GM12801 (cell line): ENCODE measurements at regions not wholly inside any gene's neighbourhood (a gene's known extent, or its start where the extent isn't known, plus 50 kb on each side); places are given as distances from the start of the nearest gene placed in this dataset.

Experiments
- CTCF ChIP-seq: IDR thresholded peaks from one replicate; pipeline ENCODE4 v1.5.1; 2011; ENCODE audit warnings: control low read depth; ENCODE audit not compliant: insufficient read length; ENCODE audit errors: extremely low read depth

- no peak for TF ChIP-seq CTCF
These were observed 89.3 kb upstream of the KLF3 start for GRCh38 chr4:38574559-38575333.

GRCh38 chr4:38576767-38577166 is 87.2 kb upstream of the KLF3 start:
- TF ChIP-seq CTCF: no peak

GRCh38 chr4:38577462-38577861 is 86.5 kb upstream of the KLF3 start:
- no peak for TF ChIP-seq CTCF

- TF ChIP-seq CTCF: no peak
These were observed 82.4 kb upstream of the KLF3 start for GRCh38 chr4:38581426-38582106.

- TF ChIP-seq CTCF: no peak
These were observed 81.6 kb upstream of the KLF3 start for GRCh38 chr4:38582445-38582844.

GRCh38 chr4:38582889-38583470 is 81.0 kb upstream of the KLF3 start:
- no peak for TF ChIP-seq CTCF

- TF ChIP-seq CTCF: no peak
These were observed 78.1 kb upstream of the KLF3 start for GRCh38 chr4:38585871-38586270.
